HepG2 (cell line): ENCODE measurements at regions not wholly inside any gene's neighbourhood (a gene's known extent, or its start where the extent isn't known, plus 50 kb on each side); places are given as distances from the start of the nearest gene placed in this dataset.

Experiments
- CTCF ChIP-seq: sonication (generic); formaldehyde crosslinking; IDR thresholded peaks from 2 replicates; pipeline ENCODE4 v1.5.0; 2020; ENCODE audit warnings: mild to moderate bottlenecking, missing genetic modification reagents, moderate library complexity
- FLYWCH1 ChIP-seq: sonication (generic); formaldehyde crosslinking; IDR thresholded peaks from 2 replicates; pipeline ENCODE4 v1.8.1; 2023; ENCODE audit warnings: mild to moderate bottlenecking, missing genetic modification reagents
- NCOA1 ChIP-seq: sonication (generic); formaldehyde crosslinking; IDR thresholded peaks from 2 replicates; pipeline ENCODE4 v1.9.0; 2021; ENCODE audit warnings: missing genetic modification reagents
- NFE2L1 ChIP-seq: sonication (generic); formaldehyde crosslinking; IDR thresholded peaks from 2 replicates; pipeline ENCODE4 v1.4.0; 2020; ENCODE audit warnings: missing genetic modification reagents, mild to moderate bottlenecking, borderline replicate concordance
- POLR2A ChIP-seq, 2 experiments: IDR thresholded peaks; 2 replicates each; pipeline ENCODE4 v1.6.1; 2011; ENCODE audit warnings: low read depth in 2 of 2, low read length in 2 of 2, mild to moderate bottlenecking in 1 of 2, moderate library complexity in 1 of 2; ENCODE audit not compliant: insufficient read depth in 1 of 2
- SP1 ChIP-seq, 2 experiments: fragments of 450-650 bp in 1 of 2; sonication (generic) in 1 of 2; formaldehyde crosslinking in 1 of 2; IDR thresholded peaks; 2 replicates each; pipeline versions ENCODE4 v1.4.0 to v1.6.1; 2016 to 2020; ENCODE audit warnings: missing genetic modification reagents in 1 of 2
- ZNF432 ChIP-seq: sonication (generic); formaldehyde crosslinking; IDR thresholded peaks from 2 replicates; pipeline ENCODE4 v1.5.0; 2020; ENCODE audit warnings: missing genetic modification reagents, mild to moderate bottlenecking, borderline replicate concordance

- no peak for TF ChIP-seq ZNF432 (CRISPR knock-in tag)
- TF ChIP-seq NFE2L1 = no peak
- no peak for TF ChIP-seq POLR2A (IDR thresholded peaks at IDR 0.05; ENCODE audit: insufficient read depth in 1 of 2, low read depth in 2 of 2, low read length in 2 of 2)
- TF ChIP-seq FLYWCH1 (CRISPR knock-in tag) = no peak
- no peak for TF ChIP-seq NCOA1 (CRISPR knock-in tag)
- TF ChIP-seq CTCF (CRISPR knock-in tag) = no peak
- no peak for TF ChIP-seq SP1 (IDR thresholded peaks at IDR 0.05)
- TF ChIP-seq SP1 (CRISPR knock-in tag; IDR thresholded peaks at IDR 0.05) = no peak
These were observed 60.9 kb upstream of the TNRC6A start for GRCh38 chr16:24668481-24669061.
